Calu3 (cell line): ENCODE measurements at regions not wholly inside any gene's neighbourhood (a gene's known extent, or its start where the extent isn't known, plus 50 kb on each side); places are given as distances from the start of the nearest gene placed in this dataset.

Source experiments
- BruUV-seq: library from RNA; stranded (reverse); fragments of 400-500 nt; replicated peaks from 2 replicates; lab custom pipeline; 2021; lab: Mats Ljungman, UMichigan
- CTCF ChIA-PET: fragments of 300-600 bp; sonication (Branson Sonifier 250); formaldehyde crosslinking; loops from one replicate; lab custom pipeline; 2022; ENCODE audit warnings: antibody characterized with exemption; lab: Charles Lee
- DNase-seq: peaks from one replicate; pipeline ENCODE4 v3.0.0; 2022
- H3K27ac Mint-ChIP-seq: one replicate; pipeline ENCODE4 v1.8.0; 2022; ENCODE audit warnings: mixed read lengths; ENCODE audit not compliant: unreplicated experiment
- H3K27me3 Mint-ChIP-seq: one replicate; pipeline ENCODE4 v1.8.0; 2022; ENCODE audit warnings: mixed read lengths; ENCODE audit not compliant: unreplicated experiment
- H3K36me3 Mint-ChIP-seq: one replicate; pipeline ENCODE4 v1.8.0; 2022; ENCODE audit warnings: mild to moderate bottlenecking, moderate library complexity, mixed read lengths; ENCODE audit not compliant: insufficient read depth, unreplicated experiment
- H3K4me1 Mint-ChIP-seq: one replicate; pipeline ENCODE4 v1.8.0; 2022; ENCODE audit warnings: mild to moderate bottlenecking, low read depth, mixed read lengths; ENCODE audit not compliant: unreplicated experiment
- H3K4me3 Mint-ChIP-seq: one replicate; pipeline ENCODE4 v1.8.0; 2022; ENCODE audit warnings: mild to moderate bottlenecking, low read depth, moderate library complexity, mixed read lengths; ENCODE audit not compliant: unreplicated experiment
- H3K9me3 Mint-ChIP-seq: one replicate; pipeline ENCODE4 v1.8.0; 2022; ENCODE audit warnings: low read depth, mixed read lengths; ENCODE audit not compliant: unreplicated experiment
- intact Hi-C: fragments of 100-400 bp; cut with micrococcal nuclease; formaldehyde crosslinking; loops from one replicate; pipeline ENCODE4 v1.10.0; 2022; ENCODE audit not compliant: unreplicated experiment
- TF ChIP-seq, protein P1 (sequence below): fragments of 200-600 bp; IDR thresholded peaks from one replicate; pipeline ENCODE4 v1.8.0; 2022; ENCODE audit warnings: antibody characterized with exemption; ENCODE audit not compliant: unreplicated experiment

- intact Hi-C loops = no loop called here
- CTCF ChIA-PET = no interaction called here
- TF ChIP-seq, protein P1, sequence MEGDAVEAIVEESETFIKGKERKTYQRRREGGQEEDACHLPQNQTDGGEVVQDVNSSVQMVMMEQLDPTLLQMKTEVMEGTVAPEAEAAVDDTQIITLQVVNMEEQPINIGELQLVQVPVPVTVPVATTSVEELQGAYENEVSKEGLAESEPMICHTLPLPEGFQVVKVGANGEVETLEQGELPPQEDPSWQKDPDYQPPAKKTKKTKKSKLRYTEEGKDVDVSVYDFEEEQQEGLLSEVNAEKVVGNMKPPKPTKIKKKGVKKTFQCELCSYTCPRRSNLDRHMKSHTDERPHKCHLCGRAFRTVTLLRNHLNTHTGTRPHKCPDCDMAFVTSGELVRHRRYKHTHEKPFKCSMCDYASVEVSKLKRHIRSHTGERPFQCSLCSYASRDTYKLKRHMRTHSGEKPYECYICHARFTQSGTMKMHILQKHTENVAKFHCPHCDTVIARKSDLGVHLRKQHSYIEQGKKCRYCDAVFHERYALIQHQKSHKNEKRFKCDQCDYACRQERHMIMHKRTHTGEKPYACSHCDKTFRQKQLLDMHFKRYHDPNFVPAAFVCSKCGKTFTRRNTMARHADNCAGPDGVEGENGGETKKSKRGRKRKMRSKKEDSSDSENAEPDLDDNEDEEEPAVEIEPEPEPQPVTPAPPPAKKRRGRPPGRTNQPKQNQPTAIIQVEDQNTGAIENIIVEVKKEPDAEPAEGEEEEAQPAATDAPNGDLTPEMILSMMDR = no peak
- H3K4me1 Mint-ChIP-seq = no peaks in the 10 kb centered on the region
- no peaks in the 10 kb centered on the region for H3K9me3 Mint-ChIP-seq
- no peaks in the 10 kb centered on the region for H3K36me3 Mint-ChIP-seq
- H3K27me3 Mint-ChIP-seq = peaks cover 10% of the 10 kb centered on the region
- no peak for DNase-seq
- no peak overlapping the region for H3K27ac Mint-ChIP-seq
- BruUV-seq = no TSS peak
- no peak overlapping the region for H3K4me3 Mint-ChIP-seq
Measured at GRCh38 chr6:137744877-137745276, 122.2 kb upstream of the TNFAIP3 start.

GRCh38 chr6:137745321-137745720, 121.7 kb upstream of the TNFAIP3 start:
- CTCF ChIA-PET = no interaction called here
- Mint-ChIP-seq H3K9me3 (no peaks in the 10 kb centered on the region), H3K4me1 (no peaks in the 10 kb centered on the region), H3K27ac (no peak overlapping the region), H3K36me3 (no peaks in the 10 kb centered on the region), H3K27me3 (peaks cover 5% of the 10 kb centered on the region), H3K4me3 (no peak overlapping the region)
- BruUV-seq = no TSS peak
- DNase-seq = no peak
- TF ChIP-seq, protein P1 = no peak
- intact Hi-C loops = no loop called here

DNA sequence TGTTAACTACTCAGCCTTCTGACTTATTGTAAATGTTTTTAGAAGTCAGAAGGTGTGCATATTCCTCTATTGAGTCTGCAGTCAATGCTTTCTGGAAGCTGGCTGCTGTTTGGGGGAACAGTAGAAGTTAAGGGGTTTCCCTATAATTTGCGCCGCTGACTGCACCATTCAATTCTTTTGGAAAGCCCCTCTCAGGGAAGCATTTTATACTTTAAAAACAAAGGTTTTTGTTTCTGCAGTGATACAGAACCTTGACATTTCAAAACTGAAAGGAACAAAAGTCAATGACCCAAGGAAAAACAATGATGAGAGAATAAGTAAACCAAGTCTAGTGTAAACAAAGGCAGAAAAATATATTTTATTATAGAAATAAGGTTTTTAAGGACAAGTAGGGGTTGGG, 120.8 kb upstream of the TNFAIP3 start:
- no TSS peak for BruUV-seq
- Mint-ChIP-seq H3K36me3 (no peaks in the 10 kb centered on the region), H3K27me3 (no peaks in the 10 kb centered on the region), H3K4me3 (no peak overlapping the region), H3K4me1 (no peaks in the 10 kb centered on the region), H3K27ac (no peak overlapping the region), H3K9me3 (no peaks in the 10 kb centered on the region)
- TF ChIP-seq, protein P1 = no peak
- CTCF ChIA-PET = no interaction called here
- intact Hi-C loops = no loop called here
- DNase-seq = no peak

DNA sequence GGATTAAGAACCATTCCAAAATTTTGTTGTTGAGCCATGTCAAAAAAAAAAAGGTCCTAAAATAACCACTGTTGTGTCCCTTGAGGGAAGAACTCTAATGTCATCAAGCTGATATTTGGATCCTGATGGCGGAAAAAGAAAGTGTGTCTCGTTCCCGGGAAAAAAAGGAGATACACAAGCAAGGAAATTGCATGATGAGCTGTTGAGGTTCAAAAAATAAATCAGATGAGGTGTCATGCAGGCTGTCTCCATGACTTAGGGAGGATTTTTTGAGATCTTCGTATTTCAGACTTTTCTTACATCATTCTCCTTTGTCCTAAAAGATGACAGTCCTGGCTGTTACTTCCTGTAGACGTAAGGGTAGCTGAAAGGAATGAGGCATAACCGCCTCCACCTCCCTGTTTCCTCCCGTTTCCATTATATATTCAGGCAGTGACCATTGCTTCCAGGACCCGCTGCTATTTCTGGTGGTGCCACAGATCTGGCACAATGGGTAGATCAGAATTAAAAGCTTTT, 117.3 kb upstream of the TNFAIP3 start:
- no peaks in the 10 kb centered on the region for H3K4me1 Mint-ChIP-seq
- H3K9me3 Mint-ChIP-seq = no peaks in the 10 kb centered on the region
- intact Hi-C loops = no loop called here
- no peak overlapping the region for H3K4me3 Mint-ChIP-seq
- CTCF ChIA-PET = no interaction called here
- BruUV-seq = no TSS peak
- DNase-seq = no peak
- H3K27me3 Mint-ChIP-seq = no peaks in the 10 kb centered on the region
- H3K27ac Mint-ChIP-seq = no peak overlapping the region
- H3K36me3 Mint-ChIP-seq = no peaks in the 10 kb centered on the region
- TF ChIP-seq, protein P1 = no peak
